ENCODE measurements at regions not wholly inside any gene's neighbourhood (a gene's known extent, or its start where the extent isn't known, plus 50 kb on each side); places are given as distances from the start of the nearest gene placed in this dataset.

GRCh38 chr2:7706791-7707190 is 789.6 kb downstream of the RNF144A start:
- DNase-seq: no peak
- no peaks in the 10 kb centered on the region for H3K27me3 ChIP-seq (ENCODE audit: control insufficient read depth, insufficient read depth, low read length)
- H3K4me3 ChIP-seq (ENCODE audit: insufficient read depth, low read depth, low read length): no peak overlapping the region
- no peaks in the 10 kb centered on the region for H3K36me3 ChIP-seq (replicated peaks; ENCODE audit: control insufficient read depth, insufficient read depth, low read length)

GRCh38 chr2:7707723-7708122 is 790.5 kb downstream of the RNF144A start:
- no peak for DNase-seq
- Histone ChIP-seq H3K4me3 (ENCODE audit: insufficient read depth, low read depth, low read length) (no peak overlapping the region), H3K36me3 (replicated peaks; ENCODE audit: control insufficient read depth, insufficient read depth, low read length) (no peaks in the 10 kb centered on the region), H3K27me3 (ENCODE audit: control insufficient read depth, insufficient read depth, low read length) (no peaks in the 10 kb centered on the region)

GRCh38 chr2:7709907-7710306 is 792.7 kb downstream of the RNF144A start:
- Histone ChIP-seq H3K36me3 (replicated peaks; ENCODE audit: control insufficient read depth, insufficient read depth, low read length) (no peaks in the 10 kb centered on the region), H3K27me3 (ENCODE audit: control insufficient read depth, insufficient read depth, low read length) (no peaks in the 10 kb centered on the region), H3K4me3 (ENCODE audit: insufficient read depth, low read depth, low read length) (no peak overlapping the region)
- no peak for DNase-seq

- Histone ChIP-seq H3K36me3 (replicated peaks; ENCODE audit: control insufficient read depth, insufficient read depth, low read length) (no peaks in the 10 kb centered on the region), H3K27me3 (ENCODE audit: control insufficient read depth, insufficient read depth, low read length) (no peaks in the 10 kb centered on the region), H3K4me3 (ENCODE audit: insufficient read depth, low read depth, low read length) (no peak overlapping the region)
- no peak for DNase-seq
Measured at GRCh38 chr2:7711167-7711566, 794.0 kb downstream of the RNF144A start.

GRCh38 chr2:7719876-7720275 is 802.7 kb downstream of the RNF144A start:
- no peaks in the 10 kb centered on the region; the same call in 1 of the 2 replicates for H3K27me3 ChIP-seq (ENCODE audit: control insufficient read depth, insufficient read depth, low read length)
- H3K36me3 ChIP-seq (replicated peaks; ENCODE audit: control insufficient read depth, insufficient read depth, low read length): no peaks in the 10 kb centered on the region
- no peak overlapping the region for H3K4me3 ChIP-seq (ENCODE audit: insufficient read depth, low read depth, low read length)

GRCh38 chr2:7721413-7721995 is 804.3 kb downstream of the RNF144A start:
- DNase-seq: no peak
- Histone ChIP-seq H3K27me3 (ENCODE audit: control insufficient read depth, insufficient read depth, low read length) (no peaks in the 10 kb centered on the region; the same call in 1 of the 2 replicates), H3K4me3 (ENCODE audit: insufficient read depth, low read depth, low read length) (no peak overlapping the region), H3K36me3 (replicated peaks; ENCODE audit: control insufficient read depth, insufficient read depth, low read length) (no peaks in the 10 kb centered on the region)

More at GRCh38 chr2:7719876-7720275, 802.7 kb downstream of the RNF144A start:
- DNase-seq: no peak

GRCh38 chr2:7722212-7722910 is 805.1 kb downstream of the RNF144A start:
- no peak overlapping the region for H3K4me3 ChIP-seq (ENCODE audit: insufficient read depth, low read depth, low read length)
- no peaks in the 10 kb centered on the region for H3K36me3 ChIP-seq (replicated peaks; ENCODE audit: control insufficient read depth, insufficient read depth, low read length)
- DNase-seq: no peak
- no peaks in the 10 kb centered on the region; the same call in 1 of the 2 replicates for H3K27me3 ChIP-seq (ENCODE audit: control insufficient read depth, insufficient read depth, low read length)

- no peaks in the 10 kb centered on the region for H3K36me3 ChIP-seq (replicated peaks; ENCODE audit: control insufficient read depth, insufficient read depth, low read length)
- no peak for DNase-seq
- no peaks in the 10 kb centered on the region; the same call in 1 of the 2 replicates for H3K27me3 ChIP-seq (ENCODE audit: control insufficient read depth, insufficient read depth, low read length)
- H3K4me3 ChIP-seq (ENCODE audit: insufficient read depth, low read depth, low read length): no peak overlapping the region
Measured at GRCh38 chr2:7724336-7724735, 807.1 kb downstream of the RNF144A start.

- DNase-seq: no peak
- H3K4me3 ChIP-seq (ENCODE audit: insufficient read depth, low read depth, low read length): no peak overlapping the region
- no peaks in the 10 kb centered on the region; the same call in 1 of the 2 replicates for H3K27me3 ChIP-seq (ENCODE audit: control insufficient read depth, insufficient read depth, low read length)
- H3K36me3 ChIP-seq (replicated peaks; ENCODE audit: control insufficient read depth, insufficient read depth, low read length): no peaks in the 10 kb centered on the region
Measured at GRCh38 chr2:7725171-7725849, 808.1 kb downstream of the RNF144A start.

- no peaks in the 10 kb centered on the region; the same call in 1 of the 2 replicates for H3K27me3 ChIP-seq (ENCODE audit: control insufficient read depth, insufficient read depth, low read length)
- DNase-seq: no peak
- H3K4me3 ChIP-seq (ENCODE audit: insufficient read depth, low read depth, low read length): no peak overlapping the region
- H3K36me3 ChIP-seq (replicated peaks; ENCODE audit: control insufficient read depth, insufficient read depth, low read length): no peaks in the 10 kb centered on the region
Measured at GRCh38 chr2:7725850-7726242, 808.6 kb downstream of the RNF144A start.

GRCh38 chr2:7726989-7727388 is 809.8 kb downstream of the RNF144A start:
- DNase-seq: no peak
- Histone ChIP-seq H3K4me3 (ENCODE audit: insufficient read depth, low read depth, low read length) (no peak overlapping the region), H3K36me3 (replicated peaks; ENCODE audit: control insufficient read depth, insufficient read depth, low read length) (no peaks in the 10 kb centered on the region), H3K27me3 (ENCODE audit: control insufficient read depth, insufficient read depth, low read length) (no peaks in the 10 kb centered on the region; the same call in 1 of the 2 replicates)

- Histone ChIP-seq H3K36me3 (replicated peaks; ENCODE audit: control insufficient read depth, insufficient read depth, low read length) (no peaks in the 10 kb centered on the region), H3K4me3 (ENCODE audit: insufficient read depth, low read depth, low read length) (no peak overlapping the region), H3K27me3 (ENCODE audit: control insufficient read depth, insufficient read depth, low read length) (no peaks in the 10 kb centered on the region)
- DNase-seq: no peak
Measured at GRCh38 chr2:7728388-7728787, 811.2 kb downstream of the RNF144A start.

- no peak for DNase-seq
- H3K36me3 ChIP-seq (replicated peaks; ENCODE audit: control insufficient read depth, insufficient read depth, low read length): no peaks in the 10 kb centered on the region
Measured at GRCh38 chr2:7730449-7730848, 813.2 kb downstream of the RNF144A start.

GRCh38 chr2:7730990-7731389 is 813.8 kb downstream of the RNF144A start:
- Histone ChIP-seq H3K27me3 (ENCODE audit: control insufficient read depth, insufficient read depth, low read length) (no peaks in the 10 kb centered on the region), H3K36me3 (replicated peaks; ENCODE audit: control insufficient read depth, insufficient read depth, low read length) (no peaks in the 10 kb centered on the region), H3K4me3 (ENCODE audit: insufficient read depth, low read depth, low read length) (no peak overlapping the region)
- no peak for DNase-seq

More at GRCh38 chr2:7730449-7730848, 813.2 kb downstream of the RNF144A start:
- H3K4me3 ChIP-seq (ENCODE audit: insufficient read depth, low read depth, low read length): no peak overlapping the region
- H3K27me3 ChIP-seq (ENCODE audit: control insufficient read depth, insufficient read depth, low read length): no peaks in the 10 kb centered on the region

- H3K36me3 ChIP-seq (replicated peaks; ENCODE audit: control insufficient read depth, insufficient read depth, low read length): no peaks in the 10 kb centered on the region
- no peak for DNase-seq
- H3K27me3 ChIP-seq (ENCODE audit: control insufficient read depth, insufficient read depth, low read length): no peaks in the 10 kb centered on the region
- H3K4me3 ChIP-seq (ENCODE audit: insufficient read depth, low read depth, low read length): no peak overlapping the region
Measured at GRCh38 chr2:7732497-7732896, 815.3 kb downstream of the RNF144A start.
